HG02623 (cell line): ENCODE measurements at regions not wholly inside any gene's neighbourhood (a gene's known extent, or its start where the extent isn't known, plus 50 kb on each side); places are given as distances from the start of the nearest gene placed in this dataset.
"Not testable (repeated sequence)": the region's sequence is repeated elsewhere in the genome, so short reads cannot be mapped to it uniquely, and the experiment has no call there.

Experiments
- ATAC-seq: cut with Tn5 transposase; IDR thresholded peaks from one replicate; pipeline ENCODE4 v1.9.1; 2021; ENCODE audit warnings: moderate library complexity; ENCODE audit not compliant: unreplicated experiment

DNA sequence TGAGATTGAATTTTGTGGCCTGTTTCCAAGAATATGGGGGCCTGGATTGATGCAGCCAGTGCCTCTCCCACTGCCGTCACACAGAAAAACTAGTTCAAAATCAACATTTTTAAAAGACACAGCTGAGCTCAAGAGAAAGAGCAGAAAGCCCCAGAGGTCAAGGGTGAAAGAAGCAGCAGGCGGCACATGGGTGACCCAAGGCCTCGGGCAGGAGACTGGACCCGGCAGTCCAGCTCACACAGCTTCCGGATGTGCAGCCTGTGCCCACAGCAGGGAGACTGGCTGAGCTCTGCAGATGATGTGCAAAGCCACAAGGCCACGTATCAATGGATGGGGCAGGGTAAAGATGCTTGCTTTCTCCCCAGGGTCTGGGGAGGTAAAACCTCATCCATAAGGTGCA lies 50.4 kb upstream of the RNF32 start:
- ATAC-seq, result no peak

DNA sequence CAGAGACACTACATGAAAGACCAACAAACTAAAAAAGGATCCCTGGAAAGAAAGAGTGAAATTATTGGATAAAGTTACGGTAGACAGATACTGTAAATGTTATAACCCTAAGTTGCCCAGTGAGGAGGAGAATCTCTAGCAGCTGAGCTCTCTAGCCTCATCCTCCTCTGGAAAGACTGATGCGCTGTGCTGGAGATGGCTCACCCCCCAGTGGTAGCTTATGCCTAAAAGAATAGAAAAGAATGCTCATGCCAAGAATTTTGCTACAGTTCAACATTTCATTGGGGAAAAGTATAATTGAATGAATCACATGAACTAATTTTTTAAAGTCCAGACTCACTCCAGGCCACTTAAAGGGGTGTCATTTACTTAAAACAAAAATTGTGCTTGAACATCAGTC lies 50.8 kb upstream of the RNF32 start:
- no peak for ATAC-seq

DNA sequence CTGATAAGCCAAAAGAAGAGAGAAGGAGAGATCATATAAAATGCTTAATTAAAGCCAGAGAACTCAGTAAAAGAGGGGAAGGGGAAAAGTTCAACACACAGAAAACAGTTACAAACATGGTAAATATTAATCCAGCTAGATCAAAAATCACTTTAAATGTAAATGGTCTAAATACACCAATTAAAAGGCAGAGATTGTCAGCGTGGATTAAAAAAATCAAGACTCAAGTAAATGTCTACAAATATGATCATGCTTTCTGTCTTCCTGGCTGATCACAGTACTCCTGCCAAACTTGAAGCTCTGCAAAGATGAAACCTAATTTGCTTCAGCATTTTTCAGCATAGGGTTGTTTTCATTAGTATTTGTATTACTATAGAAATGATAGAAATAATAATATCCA lies 54.6 kb upstream of the RNF32 start:
- no peak for ATAC-seq

DNA sequence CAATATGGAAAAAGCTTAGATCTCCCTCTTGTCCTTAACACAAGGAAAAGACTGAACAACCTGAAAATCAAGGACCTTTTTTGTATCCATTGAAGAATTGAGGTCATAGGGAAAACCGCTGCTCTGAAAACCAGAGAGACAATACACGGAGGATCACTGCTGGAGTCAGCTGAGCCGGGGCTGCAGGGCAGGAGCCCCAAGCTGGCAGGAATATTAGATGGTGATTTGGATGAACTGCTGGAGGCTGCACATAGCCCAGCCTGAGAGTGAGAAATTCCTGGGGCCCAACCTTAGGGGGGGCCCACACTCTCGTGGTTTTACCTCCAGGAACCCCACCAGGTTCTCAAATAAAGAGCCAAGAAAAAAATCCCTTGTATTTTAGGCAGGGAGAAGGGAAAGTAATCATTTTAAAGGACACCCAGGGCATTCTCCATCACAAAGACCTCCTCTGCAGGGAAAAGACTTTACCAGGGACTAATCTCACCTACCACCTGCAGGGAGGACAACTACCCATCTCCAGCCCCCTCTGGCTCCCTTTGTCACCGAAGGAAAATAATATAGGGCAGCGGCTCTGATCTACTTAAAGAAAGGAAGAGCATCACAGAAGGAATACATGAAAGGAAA lies 55.4 kb upstream of the RNF32 start:
- no peak for ATAC-seq

DNA sequence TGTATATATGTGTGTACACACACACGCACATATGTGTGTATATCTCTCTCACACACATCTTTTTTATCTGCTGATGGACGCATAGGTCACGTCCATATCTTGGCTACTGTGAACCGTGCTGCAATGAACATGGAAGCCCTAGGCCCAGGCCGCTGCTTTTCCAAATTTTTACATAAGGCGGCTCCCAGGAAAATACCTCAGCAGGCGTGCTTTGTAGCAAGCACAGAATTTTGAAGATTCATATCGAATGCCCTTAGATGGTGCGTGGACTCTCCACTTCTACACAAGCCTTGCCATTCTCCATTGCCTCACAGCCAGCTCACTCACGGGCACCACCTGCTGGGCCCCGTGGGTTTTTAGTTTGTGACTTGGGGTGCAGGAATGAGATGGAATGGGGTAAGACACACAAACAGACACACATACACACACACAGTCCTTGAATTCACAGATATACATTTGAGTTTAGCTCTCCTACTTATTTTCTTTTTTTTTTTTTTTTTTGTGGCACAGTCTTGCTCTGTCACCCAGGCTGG lies 57.9 kb upstream of the RNF32 start:
- ATAC-seq, result no peak

DNA sequence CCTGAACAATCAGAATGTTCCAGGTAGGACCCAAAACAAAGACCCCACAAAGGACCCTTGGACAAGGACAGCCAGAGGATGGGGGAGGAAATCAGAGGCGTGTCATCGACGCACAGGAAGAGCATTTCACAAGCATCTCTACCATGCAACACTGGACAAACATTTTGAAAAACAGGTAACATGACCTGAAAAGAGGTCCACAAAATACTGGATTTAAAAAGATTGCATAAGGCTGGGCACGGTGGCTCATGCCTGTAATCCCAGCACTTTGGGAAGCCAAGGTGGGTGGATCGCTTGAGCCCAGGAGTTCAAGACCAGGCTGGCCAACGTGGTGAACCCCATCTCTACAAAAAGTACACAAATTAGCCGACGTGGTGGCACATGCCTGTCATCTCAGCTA lies 60.5 kb upstream of the RNF32 start:
- ATAC-seq, result no peak

DNA sequence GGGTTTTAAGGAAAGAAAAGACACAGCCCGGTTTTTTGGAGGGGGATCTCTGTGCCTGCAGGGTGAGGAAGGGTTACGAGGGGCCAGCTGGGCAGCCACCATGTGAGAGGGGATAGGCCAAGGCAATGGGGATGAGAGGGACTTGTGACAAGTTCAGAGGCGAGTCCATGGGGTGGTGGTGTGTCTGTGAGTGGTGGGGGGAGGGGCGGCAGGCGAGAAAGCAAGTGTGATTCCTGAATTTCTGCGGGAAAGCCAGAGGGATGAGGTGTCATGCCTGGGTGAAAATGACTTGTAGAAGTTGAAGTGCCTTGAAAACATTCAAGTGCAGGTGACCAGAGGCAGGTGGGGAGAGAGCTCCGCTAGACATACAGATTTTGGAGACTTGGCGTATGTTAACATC lies 61.0 kb upstream of the RNF32 start:
- no peak for ATAC-seq

DNA sequence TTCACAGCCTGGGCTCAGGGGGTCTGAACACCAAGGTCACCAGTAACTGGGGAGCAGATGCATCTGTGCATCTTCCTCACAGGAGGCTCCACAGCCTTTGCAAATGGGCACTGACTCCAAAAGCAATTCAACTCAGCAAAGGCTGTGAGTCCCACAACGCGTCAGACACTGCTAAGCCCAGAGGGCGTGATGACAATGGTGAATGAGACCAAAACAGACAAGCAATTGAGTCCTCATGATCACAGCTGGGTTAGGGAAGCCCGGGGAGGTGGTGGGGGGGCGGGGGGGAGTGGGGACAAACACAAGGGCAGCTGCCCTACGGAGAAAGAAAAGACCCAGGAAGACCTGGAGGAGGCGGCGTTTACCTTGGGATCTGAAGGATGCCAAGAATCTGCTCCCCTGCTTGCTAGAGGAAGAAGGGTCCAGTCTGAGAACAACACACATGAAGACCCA lies 61.6 kb upstream of the RNF32 start:
- no peak for ATAC-seq

DNA sequence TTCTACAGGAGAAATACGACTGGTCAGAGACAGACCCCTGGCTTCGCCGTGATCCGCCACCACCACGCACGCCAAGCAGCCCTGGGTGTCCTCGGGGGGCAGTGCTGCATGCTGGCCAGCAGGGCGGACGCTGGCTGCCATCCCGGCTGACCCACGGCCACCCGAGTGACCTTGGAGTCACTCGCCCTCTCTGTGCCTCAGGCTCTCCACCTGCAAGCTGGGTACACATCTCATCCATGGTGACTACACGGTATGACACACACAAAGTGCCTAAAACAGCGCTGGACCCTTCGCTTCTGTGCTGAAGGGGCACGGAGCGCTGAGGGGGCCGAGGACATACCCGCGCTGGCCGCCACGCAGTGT lies 62.0 kb upstream of the RNF32 start:
- ATAC-seq, result no peak

DNA sequence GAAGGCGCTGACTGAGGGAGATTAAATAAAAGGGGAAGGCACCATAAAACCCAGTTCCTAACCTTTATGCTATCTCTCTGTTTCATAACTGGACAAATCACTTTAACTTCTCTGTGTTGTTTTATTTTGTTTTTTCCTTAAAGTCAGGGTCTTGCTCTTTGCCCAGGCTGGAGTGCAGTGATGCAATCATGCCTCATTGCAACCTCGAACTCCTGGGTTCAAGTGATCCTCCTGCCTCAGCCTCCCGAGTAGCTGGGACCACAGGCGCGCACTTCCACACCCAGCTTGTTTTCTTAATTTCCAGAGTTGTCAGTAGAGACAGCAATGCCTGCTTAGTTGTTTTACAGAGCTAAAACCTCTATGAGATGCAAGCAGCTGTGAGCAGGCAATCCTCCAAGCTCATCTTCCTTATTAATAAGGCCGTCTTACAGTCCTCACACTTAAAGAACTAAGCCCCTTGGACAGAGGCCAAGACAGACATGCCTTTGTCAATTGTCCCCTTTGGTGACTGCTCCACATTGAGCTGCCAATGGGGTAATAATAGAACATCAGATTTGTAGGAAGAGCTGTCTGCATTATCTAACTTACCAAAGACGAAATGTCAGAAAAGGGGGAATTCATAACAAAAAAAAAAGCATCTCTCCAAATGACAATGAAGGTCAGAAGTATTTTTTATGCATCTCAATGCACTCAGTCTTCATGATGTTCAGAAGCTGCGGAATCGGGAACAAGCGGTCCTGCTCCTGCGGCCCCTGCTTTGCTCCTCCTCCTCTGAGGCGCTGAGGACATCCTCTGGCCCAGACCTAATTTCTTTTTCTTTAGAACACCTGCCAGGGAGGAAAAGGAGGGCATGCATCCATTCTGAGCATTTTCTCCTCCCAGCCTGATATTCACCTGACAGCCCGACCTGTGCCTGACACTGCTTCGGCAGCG lies 62.7 kb upstream of the RNF32 start:
- no peak for ATAC-seq

DNA sequence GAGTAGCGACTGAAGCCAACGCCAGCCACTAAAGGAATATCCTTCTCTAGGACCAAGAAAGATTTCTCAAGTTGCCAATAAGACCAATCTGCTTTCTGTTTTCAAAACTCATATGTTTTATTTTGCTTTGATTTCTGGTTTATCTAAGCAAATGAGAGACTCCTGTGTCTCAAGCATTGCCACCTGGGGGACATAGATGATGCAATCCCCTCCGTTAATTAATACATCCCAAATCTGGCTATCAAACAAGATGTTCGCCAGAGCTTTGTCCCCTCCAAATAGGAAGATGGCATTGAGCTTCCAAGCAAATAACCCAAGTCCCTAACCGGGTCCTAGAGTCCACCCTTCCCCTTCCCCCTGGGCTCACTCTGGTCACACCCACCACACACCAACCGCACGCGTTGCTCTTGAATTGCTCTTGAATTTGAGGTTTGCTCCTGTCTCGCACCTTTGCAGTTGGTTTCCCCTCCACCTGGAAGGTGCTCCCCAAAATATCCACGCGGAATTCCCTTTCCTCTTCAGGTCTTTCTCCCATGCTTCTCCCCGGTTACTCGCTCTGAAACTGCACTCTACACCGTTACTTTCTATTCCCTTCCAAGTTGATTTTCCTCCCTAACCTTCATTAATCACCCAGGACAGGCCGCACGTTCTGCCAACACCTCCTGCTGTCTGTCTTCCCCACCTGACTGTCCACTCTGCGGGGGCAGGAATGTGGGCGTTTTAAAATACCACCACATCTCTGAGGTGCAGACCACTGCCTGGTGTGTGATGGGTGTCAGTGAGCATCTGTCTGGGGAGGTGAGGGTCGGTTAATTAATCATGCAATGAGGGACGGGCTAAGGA lies 64.1 kb upstream of the RNF32 start:
- no peak for ATAC-seq

DNA sequence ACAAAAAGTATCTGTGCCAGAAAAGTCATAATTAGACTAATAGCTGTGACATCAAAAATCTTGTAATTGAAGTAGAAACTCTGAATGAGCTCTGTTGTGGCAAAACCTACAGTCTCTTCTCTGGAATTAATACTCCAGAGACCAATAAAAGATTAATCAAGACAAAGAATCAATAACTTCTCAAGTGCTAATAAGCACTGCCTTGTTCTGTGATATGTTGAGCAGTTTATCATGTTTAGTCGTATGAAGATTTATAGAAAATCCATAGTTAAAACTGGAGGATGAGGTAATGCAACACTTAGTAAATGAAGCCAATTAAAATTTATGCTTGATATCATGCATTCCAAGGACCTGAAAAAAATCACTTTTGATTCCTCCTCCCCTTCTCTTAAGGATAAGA lies 72.3 kb upstream of the RNF32 start:
- no peak for ATAC-seq

DNA sequence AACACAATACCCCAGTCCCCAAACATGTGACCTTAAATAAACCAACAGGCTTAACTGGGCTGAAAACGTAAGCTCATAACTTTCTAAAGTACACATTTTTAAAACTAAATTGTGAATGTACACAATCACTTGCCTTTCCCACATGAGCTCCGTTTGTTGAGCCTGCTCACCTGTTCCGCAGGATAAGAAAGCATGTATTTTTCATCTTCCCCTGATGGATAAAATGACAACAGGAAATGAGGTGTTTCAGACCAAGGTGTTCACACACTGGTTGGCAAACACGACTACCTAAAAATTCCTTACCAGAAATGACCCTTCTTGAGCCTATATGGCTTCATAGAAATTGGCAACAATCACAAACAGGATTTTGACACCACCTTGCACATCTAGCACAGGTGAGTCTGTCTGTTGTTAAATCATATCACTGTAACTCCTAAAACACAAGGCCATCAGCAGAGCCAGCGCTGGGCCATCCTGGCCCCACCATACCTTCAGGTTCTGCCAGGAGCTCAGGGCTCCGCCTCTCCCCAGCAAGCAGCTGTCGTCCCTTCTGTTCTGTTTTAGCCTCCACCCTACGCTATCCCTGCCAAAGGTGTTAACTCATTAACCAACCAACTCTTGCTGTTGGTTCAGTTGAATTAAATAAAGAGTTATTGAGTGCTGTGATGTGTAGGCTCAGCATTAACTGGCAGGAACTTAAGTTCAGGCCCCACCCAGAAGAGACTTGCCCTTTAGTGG lies 73.6 kb upstream of the RNF32 start:
- no peak for ATAC-seq

DNA sequence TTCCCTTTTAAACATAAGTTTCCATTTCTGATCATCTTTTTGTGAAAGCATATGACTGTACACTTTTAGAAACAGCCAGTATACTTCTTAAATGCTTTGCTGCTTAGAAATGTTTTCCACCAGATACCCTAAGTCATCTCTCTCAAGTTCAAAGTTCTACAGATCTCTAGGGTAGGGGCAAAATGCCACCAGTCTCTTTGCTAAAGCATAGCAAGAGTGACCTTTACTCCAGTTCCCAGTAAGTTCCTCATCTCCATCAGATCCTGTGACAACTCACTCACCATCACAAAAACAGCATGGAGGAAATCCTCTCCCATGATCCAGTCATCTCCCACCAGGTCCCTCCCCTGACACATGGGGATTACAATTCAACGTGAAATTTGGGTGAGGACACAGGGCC lies 75.6 kb upstream of the RNF32 start:
- not testable (repeated sequence) for ATAC-seq

DNA sequence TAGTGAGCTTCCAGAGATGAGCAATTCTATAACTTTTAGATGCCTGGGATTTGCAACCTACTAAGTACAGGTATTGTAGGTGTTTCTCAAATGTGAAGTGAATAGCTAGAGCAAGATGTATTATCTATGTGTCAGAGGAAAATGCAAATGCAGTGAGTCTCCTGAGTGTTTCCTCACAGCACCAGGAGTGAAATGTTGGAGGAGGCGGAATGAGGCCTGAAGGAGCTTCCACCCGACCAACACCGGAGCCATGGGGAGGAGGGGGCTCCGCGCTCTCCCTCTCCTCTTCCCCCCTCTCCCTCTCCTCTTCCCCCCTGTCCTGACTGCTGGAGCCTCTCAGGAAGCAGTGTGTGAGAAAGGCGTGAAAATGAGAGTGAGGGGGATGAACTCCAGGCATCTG lies 79.9 kb upstream of the RNF32 start:
- no peak for ATAC-seq

DNA sequence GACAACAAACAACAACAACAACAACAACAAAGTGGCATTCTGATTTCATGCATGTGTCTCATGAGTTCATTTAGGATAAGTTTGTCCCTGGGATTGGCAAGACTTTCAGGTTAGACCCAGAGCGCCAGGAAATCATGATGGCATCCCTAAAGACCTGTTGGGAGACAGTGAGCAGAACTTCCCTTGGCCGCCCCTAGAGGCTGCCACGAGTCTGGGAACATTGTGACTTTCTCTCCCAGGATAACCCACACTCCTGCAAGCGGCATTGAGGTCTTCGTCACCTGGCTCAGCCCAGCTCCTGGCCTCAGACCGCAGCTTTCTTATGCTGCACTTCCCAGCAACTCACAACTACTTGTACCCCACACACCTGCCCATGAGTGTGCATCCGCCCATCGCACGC lies 80.5 kb upstream of the RNF32 start:
- no peak for ATAC-seq

DNA sequence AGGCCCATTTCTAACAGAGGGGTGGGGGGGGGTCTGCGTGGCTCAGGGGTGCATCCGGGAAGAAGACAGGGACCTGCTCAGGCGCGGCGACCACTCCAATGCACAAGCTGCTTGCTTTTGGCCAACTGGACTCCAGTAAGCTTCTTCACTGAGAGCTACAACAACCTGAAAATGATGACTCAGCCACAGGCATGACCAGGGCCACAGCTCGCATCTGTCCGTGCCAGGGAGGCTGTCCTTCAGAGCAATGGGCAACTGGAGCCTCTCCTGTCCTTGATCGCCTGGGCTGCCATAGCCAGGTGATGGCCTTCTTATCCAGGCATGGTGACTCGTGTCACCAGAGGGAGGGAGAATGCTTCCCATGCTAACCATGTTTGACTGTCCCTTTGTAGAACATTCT lies 81.6 kb upstream of the RNF32 start:
- ATAC-seq, result no peak

DNA sequence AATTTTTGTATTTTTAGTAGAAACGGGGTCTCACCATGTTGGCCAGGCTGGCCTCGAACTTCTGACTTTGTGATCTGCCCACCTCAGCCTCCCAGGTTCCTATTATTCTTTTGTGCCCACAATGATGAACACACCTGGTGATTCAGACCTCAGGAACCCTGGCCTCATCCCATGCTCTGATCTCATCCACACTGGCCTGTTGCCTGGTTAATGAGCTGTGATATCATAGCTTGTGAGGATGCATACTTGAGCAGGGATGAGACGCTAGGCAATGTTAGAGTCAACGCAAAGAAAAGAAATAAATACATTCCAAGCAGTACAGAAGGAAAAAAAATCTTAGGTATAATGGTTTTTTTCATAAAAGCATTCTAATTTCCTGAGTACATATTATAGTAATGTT lies 82.4 kb upstream of the RNF32 start:
- ATAC-seq, result no peak

DNA sequence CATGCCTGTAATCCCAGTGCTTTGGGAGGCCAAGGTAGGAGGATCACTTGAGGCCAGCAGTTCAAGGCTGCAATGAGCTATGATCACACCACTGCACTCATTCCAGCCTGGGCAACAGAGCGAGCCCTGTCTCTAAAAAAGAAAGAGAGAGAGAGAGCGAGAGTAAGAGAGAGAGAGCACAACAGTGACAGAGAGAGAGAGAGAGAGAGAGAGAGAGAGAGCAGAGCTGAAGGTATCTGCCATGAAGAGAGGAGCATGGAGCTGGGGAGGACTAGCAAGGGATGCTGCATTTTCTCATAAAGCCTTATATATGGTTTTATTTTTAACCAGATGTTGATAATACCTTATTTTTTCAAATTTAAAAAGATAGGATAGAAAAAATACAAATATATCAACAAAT lies 84.5 kb upstream of the RNF32 start:
- ATAC-seq, result no peak

DNA sequence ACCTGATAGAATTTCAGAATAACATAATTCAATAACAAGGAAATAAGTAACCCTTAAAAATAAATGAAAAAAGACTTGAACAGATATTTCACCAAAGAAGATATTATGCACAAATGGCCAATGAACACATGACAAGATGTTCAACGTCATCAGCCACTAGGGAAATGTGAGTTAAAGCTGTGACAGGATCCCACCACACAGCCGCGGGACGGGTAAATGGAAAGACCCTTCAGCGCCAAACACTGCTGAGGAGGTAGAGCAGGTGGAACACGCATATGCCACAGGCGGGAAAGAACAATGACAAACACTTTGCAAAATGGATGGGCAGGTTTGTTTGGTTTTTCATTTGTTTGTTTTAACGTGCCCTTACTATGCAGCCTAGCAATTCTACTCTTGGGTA lies 86.1 kb upstream of the RNF32 start:
- ATAC-seq, result no peak

DNA sequence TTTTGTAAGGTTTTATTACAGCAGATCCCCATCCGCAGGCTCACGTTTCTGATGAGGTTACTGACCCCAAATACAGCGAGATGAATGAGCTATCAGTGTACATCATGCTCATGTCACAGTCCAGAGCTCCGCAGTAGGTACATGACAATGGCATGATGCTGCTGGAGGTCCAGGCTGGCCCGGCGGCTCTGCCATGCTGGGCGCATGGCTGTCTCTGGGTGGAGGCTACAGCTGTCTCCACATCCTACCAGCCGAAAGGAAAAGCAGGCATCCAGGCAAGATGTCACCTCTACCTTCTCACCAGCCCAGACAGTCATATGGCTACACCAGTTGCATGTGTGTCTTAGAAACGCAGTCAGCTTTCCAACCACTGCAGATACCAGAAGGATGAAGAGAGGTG lies 90.9 kb upstream of the RNF32 start:
- no peak for ATAC-seq
